ENCODE measurements at regions not wholly inside any gene's neighbourhood (a gene's known extent, or its start where the extent isn't known, plus 50 kb on each side); places are given as distances from the start of the nearest gene placed in this dataset.

GRCh38 chr2:4020153-4020552 is 316.8 kb downstream of the DCDC2C start:
- no peak for DNase-seq (ENCODE audit: low spot score)
- in situ Hi-C loops (cut with HindIII; ENCODE audit: low sequenced_read_pairs): no loop called here

- DNase-seq (ENCODE audit: low spot score): no peak
- in situ Hi-C loops (cut with HindIII; ENCODE audit: low sequenced_read_pairs): no loop called here
These were observed 317.3 kb downstream of the DCDC2C start for GRCh38 chr2:4020649-4021048.

- DNase-seq (ENCODE audit: low spot score): no peak
- in situ Hi-C loops (cut with HindIII; ENCODE audit: low sequenced_read_pairs): no loop called here
These were observed 321.2 kb downstream of the DCDC2C start for GRCh38 chr2:4024605-4025004.

DNA sequence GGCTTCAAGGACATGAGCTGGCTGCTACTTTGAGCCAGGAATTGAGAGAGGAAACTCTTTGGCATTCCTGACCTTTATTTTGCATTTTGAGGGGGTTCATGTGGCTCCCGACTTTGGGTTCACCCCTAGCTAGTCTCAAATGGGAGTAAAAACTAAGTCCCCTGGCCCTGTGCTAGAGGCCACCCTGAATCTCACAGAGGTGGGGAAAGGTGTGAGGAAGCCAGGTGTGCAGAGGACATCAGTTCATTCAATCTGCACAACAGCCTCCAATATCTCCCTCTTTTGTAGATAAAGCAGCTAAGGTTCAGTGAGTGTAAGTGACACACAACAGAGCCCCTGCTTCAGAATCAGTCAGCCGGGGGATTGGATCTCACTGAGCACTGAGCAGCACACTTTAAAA is 325.7 kb downstream of the DCDC2C start:
- in situ Hi-C loops (cut with HindIII; ENCODE audit: low sequenced_read_pairs): no loop called here
- DNase-seq (ENCODE audit: low spot score): no peak

DNA sequence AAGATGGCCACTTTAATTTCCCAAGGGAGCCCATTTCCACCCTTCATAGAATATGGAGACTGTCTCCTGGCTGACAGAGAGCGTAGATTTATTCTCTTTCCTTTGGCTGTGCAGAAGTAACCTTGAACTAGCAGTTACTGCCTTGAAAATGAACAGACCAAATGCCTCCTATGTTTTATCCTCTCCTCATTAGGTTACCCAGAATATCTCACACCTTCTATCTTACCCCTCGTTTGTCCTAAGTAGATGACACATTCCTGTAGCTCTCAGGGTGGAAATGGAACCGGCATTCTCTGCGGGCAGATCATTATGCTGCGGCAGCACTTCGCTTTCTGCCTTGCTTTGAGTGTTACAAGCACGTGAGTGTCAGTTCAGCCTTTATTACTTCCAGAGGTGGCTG is 336.5 kb downstream of the DCDC2C start:
- in situ Hi-C loops (cut with HindIII; ENCODE audit: low sequenced_read_pairs): no loop called here

DNA sequence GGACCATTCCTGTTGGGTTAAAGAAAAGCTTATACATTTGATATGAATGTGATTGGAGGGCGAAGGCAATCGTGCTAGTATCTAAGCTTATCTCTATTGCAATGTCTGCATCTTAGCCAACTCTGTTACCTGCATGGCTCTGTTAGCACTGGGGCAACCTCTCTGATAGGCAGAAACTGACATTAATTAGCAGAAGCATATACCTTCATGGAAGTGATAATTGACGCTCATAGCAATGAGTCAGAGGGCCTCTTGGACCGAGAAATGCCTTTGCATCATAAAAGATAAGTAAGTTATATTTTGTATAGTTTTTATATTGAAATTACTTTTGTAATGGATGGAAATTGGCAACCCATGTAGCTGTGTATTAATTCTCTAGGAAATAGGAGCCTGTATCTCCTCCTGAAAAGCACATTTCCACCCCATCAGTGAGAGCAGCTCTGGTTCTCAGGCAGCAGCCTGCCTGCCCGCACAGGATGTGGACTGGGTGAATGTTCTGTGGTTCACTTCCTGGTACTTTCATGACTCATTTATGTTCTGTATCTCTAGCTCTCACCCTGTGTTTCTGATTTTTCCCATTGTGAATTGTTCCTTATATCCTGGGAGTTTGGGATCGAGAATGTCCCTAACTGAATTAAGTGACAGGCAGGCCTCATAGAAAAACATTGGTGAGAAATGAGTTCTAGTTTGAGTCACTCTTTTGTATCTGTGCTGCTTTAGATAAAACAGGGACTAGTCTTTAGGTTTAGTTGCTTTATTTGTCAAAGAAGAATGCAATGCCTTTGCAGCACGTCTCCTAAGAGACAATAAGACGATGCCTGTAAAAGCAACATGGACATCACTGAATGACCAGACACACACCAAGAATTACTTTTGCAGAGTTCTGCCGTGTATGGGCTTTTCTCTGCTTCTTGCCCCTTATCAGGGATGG is 344.9 kb downstream of the DCDC2C start:
- in situ Hi-C loops (cut with HindIII; ENCODE audit: low sequenced_read_pairs): no loop called here
- DNase-seq (ENCODE audit: low spot score): no peak

More for the DNA sequence above, 336.5 kb downstream of the DCDC2C start:
- no peak for DNase-seq (ENCODE audit: low spot score)

- no peak for DNase-seq (ENCODE audit: low spot score)
- in situ Hi-C loops (cut with HindIII; ENCODE audit: low sequenced_read_pairs): no loop called here
These were observed 346.1 kb downstream of the DCDC2C start for GRCh38 chr2:4049463-4049862.

DNA sequence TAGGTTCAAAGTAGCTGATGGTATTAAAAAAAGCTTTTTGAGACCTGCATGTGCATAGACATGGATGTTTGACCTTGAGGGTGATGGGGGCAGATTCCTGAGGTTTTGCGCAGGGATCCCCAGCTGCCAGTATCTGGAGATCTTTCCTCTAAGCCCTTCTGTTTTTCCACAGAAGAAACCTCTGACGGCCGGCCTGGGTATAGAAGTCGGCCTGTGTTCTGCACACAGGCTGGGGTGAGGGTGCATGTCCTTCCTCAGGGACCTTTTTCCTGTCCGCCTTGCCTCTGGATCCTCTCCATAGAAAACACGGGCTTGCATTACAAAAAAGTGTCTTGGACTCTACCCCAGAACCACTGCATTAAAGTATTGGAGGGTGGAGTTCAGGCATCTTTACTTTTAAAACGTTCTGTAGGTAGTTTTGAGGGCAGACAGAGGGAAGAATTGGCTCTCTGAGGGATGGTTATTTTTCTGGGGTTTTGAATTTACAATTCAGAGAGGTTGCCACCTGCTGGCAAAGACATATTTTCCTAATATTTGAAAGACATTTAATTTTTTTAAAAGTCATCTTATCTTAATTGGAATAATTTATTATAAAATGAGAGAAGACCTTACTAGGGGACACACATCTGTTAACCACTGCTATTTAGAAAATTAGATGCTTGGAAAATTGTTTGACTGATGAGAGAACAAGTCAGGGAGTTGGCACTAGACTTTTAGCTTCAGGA is 350.6 kb downstream of the DCDC2C start:
- DNase-seq (ENCODE audit: low spot score): no peak
- in situ Hi-C loops (cut with HindIII; ENCODE audit: low sequenced_read_pairs): no loop called here

DNA sequence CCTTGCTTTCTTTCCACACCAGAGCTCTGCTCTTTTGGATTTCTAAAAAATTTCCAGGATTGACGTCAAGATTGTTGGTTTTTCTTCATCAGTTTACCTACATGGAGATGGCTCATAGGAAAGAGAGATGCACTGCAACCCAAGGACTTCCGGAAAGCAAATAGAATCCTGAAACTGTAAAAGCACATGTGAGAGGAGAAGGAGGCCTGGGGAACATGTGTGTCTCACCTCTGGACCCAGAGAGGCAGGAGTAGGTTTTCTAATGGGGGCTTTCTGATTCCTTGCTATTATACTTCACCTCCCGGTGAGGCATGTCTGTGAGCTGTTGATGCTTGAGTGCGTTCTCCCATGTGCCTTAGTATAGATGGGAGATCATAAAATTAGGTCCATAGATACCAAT is 362.8 kb downstream of the DCDC2C start:
- DNase-seq (ENCODE audit: low spot score): no peak
- in situ Hi-C loops (cut with HindIII; ENCODE audit: low sequenced_read_pairs): no loop called here

- in situ Hi-C loops (cut with HindIII; ENCODE audit: low sequenced_read_pairs): no loop called here
- DNase-seq (ENCODE audit: low spot score): no peak
These were observed 369.7 kb downstream of the DCDC2C start for GRCh38 chr2:4073026-4073569.

DNA sequence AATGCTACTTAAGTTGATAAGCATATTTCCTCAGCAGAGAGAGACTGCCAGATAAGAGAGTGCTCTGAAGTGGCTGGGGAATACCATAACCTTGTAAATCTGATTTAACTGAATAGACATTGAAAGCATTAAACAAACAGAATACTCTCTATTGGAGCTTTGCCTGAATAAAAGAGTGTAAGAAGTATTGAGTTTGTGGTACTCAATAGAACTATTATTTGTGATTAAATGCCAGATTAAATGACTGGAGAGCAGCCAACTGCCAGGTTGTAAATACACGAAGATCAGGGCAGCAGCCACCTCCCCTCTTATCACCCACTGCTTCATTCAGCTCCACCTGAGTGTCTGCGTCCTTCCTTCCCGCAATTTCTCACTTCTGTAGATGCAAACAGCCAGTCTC is 373.6 kb downstream of the DCDC2C start:
- in situ Hi-C loops (cut with HindIII; ENCODE audit: low sequenced_read_pairs): no loop called here
- no peak for DNase-seq (ENCODE audit: low spot score)

DNA sequence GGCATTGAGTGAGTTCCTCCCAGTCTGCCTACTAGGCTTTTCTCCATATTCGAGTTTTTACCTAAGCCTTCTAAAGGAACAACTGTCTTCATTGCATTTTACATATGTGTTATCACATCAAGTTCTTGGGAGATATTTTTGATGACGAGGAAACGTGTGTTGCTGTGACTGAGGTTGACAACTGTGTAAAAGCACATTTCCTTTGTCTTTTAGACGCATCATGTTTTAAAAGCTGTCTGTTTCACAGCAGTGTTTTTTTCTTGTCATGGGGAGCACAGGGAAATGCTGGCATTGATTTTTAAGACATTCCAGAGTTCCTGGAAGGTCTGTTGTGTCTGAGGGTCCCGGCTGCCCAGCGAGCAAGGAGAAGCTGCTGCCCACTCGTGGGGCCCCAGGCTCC is 381.8 kb downstream of the DCDC2C start:
- no peak for DNase-seq (ENCODE audit: low spot score)
- in situ Hi-C loops (cut with HindIII; ENCODE audit: low sequenced_read_pairs): no loop called here

DNA sequence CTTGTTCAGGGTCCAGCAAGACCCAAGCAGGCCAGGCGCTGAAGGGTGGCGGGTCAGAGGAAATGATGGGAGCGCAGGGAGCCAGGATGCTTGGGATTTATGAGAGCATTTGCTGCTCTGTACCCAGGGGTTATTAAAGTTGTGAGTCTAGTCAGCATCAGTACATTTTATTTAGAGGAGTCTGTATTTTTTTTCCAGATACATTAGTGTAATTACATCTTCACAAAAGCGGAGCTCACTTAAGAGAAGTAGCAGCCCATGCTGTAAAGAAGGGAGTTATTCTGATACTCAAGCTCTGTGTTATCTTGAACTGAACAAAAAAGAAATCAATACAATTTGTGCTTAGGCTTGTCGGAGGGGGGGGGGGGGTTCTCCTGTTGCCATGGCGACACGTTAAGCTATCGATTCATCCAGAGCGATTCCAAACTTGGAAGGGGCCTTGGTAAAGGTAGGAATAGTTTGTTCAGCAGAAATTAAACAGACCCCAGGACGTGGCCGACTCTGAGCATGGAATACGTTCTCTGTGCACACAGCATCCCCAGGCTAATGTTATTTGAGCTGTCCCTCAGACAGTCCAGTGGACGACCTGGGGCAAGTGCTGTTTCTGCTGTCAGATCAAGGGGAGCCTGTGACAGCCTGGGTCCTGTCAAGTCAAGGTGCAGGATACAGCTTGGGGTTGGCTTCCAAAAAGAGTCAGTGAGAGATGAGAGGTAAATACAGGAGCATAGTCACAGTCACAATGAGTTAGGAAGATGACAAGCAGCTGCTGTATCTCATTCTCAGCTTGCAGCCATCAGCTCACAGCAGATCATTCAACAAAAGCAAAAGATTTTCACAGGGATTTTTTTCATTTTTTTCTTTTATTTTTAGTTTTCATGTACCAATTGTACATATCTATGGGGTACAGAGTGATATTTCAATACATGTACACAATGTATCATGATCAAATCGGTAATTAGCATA is 387.6 kb downstream of the DCDC2C start:
- in situ Hi-C loops (cut with HindIII; ENCODE audit: low sequenced_read_pairs): no loop called here
- DNase-seq (ENCODE audit: low spot score): no peak

DNA sequence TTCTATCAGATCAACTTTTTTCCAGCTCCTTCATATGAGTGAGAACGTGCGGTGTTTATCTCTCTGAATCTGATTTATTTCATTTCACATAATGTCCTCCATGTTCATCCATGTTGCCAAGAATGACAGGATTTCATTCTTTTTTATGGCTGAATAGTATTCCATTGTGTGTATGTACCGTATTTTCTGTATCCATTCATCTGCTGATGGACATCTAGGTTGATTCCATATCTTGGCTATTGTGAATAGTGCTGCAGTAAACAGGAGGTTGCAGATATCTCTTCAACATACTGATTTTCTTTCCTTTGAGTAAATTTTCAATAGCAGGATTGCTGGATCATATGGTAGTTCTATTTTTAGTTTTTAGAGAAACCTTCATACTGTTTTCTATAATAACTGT is 388.5 kb downstream of the DCDC2C start:
- in situ Hi-C loops (cut with HindIII; ENCODE audit: low sequenced_read_pairs): no loop called here

GRCh38 chr2:4094743-4095142 is 391.4 kb downstream of the DCDC2C start:
- in situ Hi-C loops (cut with HindIII; ENCODE audit: low sequenced_read_pairs): no loop called here

More for the DNA sequence above, 388.5 kb downstream of the DCDC2C start:
- DNase-seq (ENCODE audit: low spot score): no peak

DNA sequence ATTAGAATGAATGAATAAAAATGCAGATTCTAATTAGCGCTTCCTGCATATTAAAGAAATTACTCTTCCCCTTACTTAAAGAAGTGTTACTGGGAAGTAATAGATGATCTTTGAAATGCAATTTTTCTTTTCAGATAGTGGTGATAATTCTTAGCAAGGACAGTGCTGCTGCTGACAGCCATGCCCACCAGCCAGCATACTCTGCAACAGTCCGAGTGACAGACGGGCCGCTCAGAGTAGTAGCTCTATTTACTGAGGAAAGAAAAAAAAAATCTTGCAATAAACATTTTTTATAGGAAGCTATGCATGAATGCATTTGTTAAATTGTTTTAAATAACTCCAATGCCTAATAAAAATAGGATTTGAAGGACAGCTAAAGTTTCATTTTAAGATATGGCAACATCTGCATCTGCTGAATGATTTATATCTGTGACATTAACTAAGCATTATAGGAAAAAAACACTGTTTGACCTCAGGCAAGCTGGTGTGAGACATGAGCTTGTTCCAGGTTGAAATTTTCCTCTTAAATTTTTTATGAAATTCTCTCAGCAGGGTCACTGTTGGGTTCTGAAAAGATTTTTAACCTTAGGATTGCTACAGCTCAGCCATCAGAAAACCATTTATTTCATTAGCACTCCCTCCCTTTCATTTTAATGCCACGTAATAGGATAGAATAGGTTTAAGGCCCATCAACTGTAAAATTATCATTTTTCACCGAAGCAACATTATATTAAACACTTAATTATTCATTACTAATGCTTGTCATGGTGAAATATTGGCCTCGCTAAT is 393.8 kb downstream of the DCDC2C start:
- no peak for DNase-seq (ENCODE audit: low spot score)
- in situ Hi-C loops (cut with HindIII; ENCODE audit: low sequenced_read_pairs): no loop called here

More at GRCh38 chr2:4094743-4095142, 391.4 kb downstream of the DCDC2C start:
- no peak for DNase-seq (ENCODE audit: low spot score)

- in situ Hi-C loops (cut with HindIII; ENCODE audit: low sequenced_read_pairs): no loop called here
- DNase-seq (ENCODE audit: low spot score): no peak
These were observed 394.8 kb downstream of the DCDC2C start for GRCh38 chr2:4098137-4098536.

DNA sequence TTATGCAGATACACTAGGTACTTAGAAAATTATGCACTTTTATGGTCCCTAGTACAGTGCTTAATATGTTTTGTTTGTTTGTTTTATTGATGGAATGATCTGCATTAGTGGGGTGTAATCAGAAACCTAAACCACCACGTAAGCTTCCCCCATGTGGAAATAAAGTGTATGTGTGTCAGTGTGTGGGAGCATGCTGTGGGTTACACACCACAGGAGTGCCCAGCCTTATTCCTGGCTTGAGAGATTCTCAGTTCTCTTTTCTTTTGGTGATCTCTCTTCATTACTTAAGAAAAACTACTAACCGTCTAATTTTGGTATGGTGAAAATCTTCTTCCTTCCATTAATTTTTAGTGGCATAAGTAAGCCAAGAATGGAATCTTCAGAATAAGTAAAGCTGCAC is 398.6 kb downstream of the DCDC2C start:
- DNase-seq (ENCODE audit: low spot score): no peak
- in situ Hi-C loops (cut with HindIII; ENCODE audit: low sequenced_read_pairs): no loop called here

Measured in G401 (cell line).